NCI-H2227 (cell line): ENCODE measurements at regions not wholly inside any gene's neighbourhood (a gene's known extent, or its start where the extent isn't known, plus 50 kb on each side); places are given as distances from the start of the nearest gene placed in this dataset.
"Not testable (repeated sequence)": the region's sequence is repeated elsewhere in the genome, so short reads cannot be mapped to it uniquely, and the experiment has no call there.

ENCODE experiments used
- DNase-seq: peaks from one replicate; lab custom pipeline; 2025; ENCODE audit not compliant: unreplicated experiment; lab: John Stamatoyannopoulos, UW

- DNase-seq, result no peak
These were observed 493.7 kb upstream of the C1orf87 start for GRCh38 chr1:60567256-60567655.

- no peak for DNase-seq
These were observed 491.6 kb upstream of the C1orf87 start for GRCh38 chr1:60564916-60565750.

- DNase-seq, result no peak
These were observed 490.4 kb upstream of the C1orf87 start for GRCh38 chr1:60563777-60564535.

GRCh38 chr1:60562740-60563139 lies 489.2 kb upstream of the C1orf87 start:
- DNase-seq, result no peak

- DNase-seq, result no peak
These were observed 487.1 kb upstream of the C1orf87 start for GRCh38 chr1:60560701-60561100.

- no peak for DNase-seq
These were observed 484.7 kb upstream of the C1orf87 start for GRCh38 chr1:60558236-60558635.

GRCh38 chr1:60553730-60554129 lies 480.2 kb upstream of the C1orf87 start:
- DNase-seq, result no peak

GRCh38 chr1:60547821-60548220 lies 474.3 kb upstream of the C1orf87 start:
- DNase-seq, result no peak

- DNase-seq, result no peak
These were observed 468.4 kb upstream of the C1orf87 start for GRCh38 chr1:60541831-60542532.

- no peak for DNase-seq
These were observed 466.6 kb upstream of the C1orf87 start for GRCh38 chr1:60540141-60540540.

GRCh38 chr1:60535713-60536112 lies 462.1 kb upstream of the C1orf87 start:
- no peak for DNase-seq

- no peak for DNase-seq
These were observed 454.0 kb upstream of the C1orf87 start for GRCh38 chr1:60527567-60527966.

- no peak for DNase-seq
These were observed 443.4 kb upstream of the C1orf87 start for GRCh38 chr1:60516996-60517395.

- DNase-seq, result no peak
These were observed 436.6 kb upstream of the C1orf87 start for GRCh38 chr1:60510162-60510561.

- DNase-seq, result no peak
These were observed 430.8 kb upstream of the C1orf87 start for GRCh38 chr1:60504206-60504840.

GRCh38 chr1:60503266-60503925 lies 429.8 kb upstream of the C1orf87 start:
- no peak for DNase-seq

GRCh38 chr1:60502506-60502905 lies 428.9 kb upstream of the C1orf87 start:
- no peak for DNase-seq

GRCh38 chr1:60489916-60490480 lies 416.4 kb upstream of the C1orf87 start:
- not testable (repeated sequence) for DNase-seq

GRCh38 chr1:60488847-60489246 lies 415.3 kb upstream of the C1orf87 start:
- DNase-seq, result no peak

- no peak for DNase-seq
These were observed 414.2 kb upstream of the C1orf87 start for GRCh38 chr1:60487565-60488345.
